HG03354 (cell line): ENCODE measurements at regions not wholly inside any gene's neighbourhood (a gene's known extent, or its start where the extent isn't known, plus 50 kb on each side); places are given as distances from the start of the nearest gene placed in this dataset.
"Not testable (repeated sequence)": the region's sequence is repeated elsewhere in the genome, so short reads cannot be mapped to it uniquely, and the experiment has no call there.

Source experiments
- ATAC-seq: cut with Tn5 transposase; IDR thresholded peaks from one replicate; pipeline ENCODE4 v1.9.1; 2021; ENCODE audit warnings: mild to moderate bottlenecking; ENCODE audit not compliant: unreplicated experiment, poor library complexity, severe bottlenecking

- ATAC-seq: no peak
These were observed 92.2 kb upstream of the TRABD2B start for GRCh38 chr1:48089356-48089891.

GRCh38 chr1:48084826-48085225, 87.6 kb upstream of the TRABD2B start:
- ATAC-seq: no peak

- ATAC-seq: no peak
These were observed 85.2 kb upstream of the TRABD2B start for GRCh38 chr1:48082271-48082962.

GRCh38 chr1:48080331-48081255, 83.4 kb upstream of the TRABD2B start:
- no peak for ATAC-seq

- no peak for ATAC-seq
These were observed 81.9 kb upstream of the TRABD2B start for GRCh38 chr1:48079096-48079495.

GRCh38 chr1:48077795-48078222, 80.6 kb upstream of the TRABD2B start:
- ATAC-seq: no peak

- ATAC-seq: no peak
These were observed 78.8 kb upstream of the TRABD2B start for GRCh38 chr1:48076017-48076416.

GRCh38 chr1:48073798-48074530, 76.8 kb upstream of the TRABD2B start:
- no peak for ATAC-seq

- no peak for ATAC-seq
These were observed 74.3 kb upstream of the TRABD2B start for GRCh38 chr1:48071513-48071912.

GRCh38 chr1:48070396-48070750, 73.2 kb upstream of the TRABD2B start:
- ATAC-seq: no peak

GRCh38 chr1:48069662-48070395, 72.6 kb upstream of the TRABD2B start:
- no peak for ATAC-seq

- no peak for ATAC-seq
These were observed 71.0 kb upstream of the TRABD2B start for GRCh38 chr1:48068206-48068605.

GRCh38 chr1:48066936-48067335, 69.8 kb upstream of the TRABD2B start:
- ATAC-seq: no peak

GRCh38 chr1:48064693-48065092, 67.5 kb upstream of the TRABD2B start:
- ATAC-seq: not testable (repeated sequence)

GRCh38 chr1:48062353-48062752, 65.2 kb upstream of the TRABD2B start:
- peak; percentile 51 for ATAC-seq

- peak; percentile 86 for ATAC-seq
These were observed 64.3 kb upstream of the TRABD2B start for GRCh38 chr1:48061162-48062136.

- no peak for ATAC-seq
These were observed 62.1 kb upstream of the TRABD2B start for GRCh38 chr1:48059289-48059688.
